ENCODE measurements at regions not wholly inside any gene's neighbourhood (a gene's known extent, or its start where the extent isn't known, plus 50 kb on each side); places are given as distances from the start of the nearest gene placed in this dataset.

DNA sequence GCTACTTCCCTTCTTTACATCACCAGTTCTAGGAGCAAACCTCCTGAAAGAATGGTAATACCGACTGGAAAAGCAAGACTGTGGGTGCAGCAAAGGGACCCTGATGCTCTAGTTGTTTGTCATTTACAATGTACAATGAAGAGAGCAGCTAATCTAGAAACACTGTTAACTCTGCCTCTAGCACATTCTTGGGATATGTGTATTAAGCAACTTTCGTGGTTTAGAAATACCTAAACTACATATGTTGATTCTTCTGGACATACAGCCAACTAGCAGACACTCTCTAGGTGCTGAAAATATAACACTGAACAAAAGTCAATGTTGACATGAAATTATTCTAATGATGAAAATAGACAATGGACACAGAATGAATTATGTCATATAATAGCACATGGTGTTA is 440.3 kb upstream of the MC4R start:
- no peak for DNase-seq

DNA sequence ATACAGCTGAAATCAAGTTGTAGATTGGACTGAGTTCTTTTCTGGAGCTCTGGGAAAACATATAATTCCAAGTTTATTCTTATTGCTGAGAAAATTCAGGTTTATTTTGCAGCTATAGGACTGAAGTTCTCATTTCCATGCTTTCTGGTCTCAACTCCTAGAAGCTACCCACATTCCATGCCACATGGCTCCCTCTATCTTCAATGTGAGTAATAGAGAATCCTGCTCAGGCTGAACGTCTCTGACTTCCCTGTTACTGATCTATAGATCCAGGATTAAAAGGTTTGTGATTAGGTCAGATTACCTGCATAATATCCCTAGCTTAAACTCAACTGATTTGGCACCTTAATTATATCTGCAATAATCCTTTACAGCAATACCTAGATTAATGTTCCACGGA is 453.8 kb upstream of the MC4R start:
- no peak for DNase-seq

DNA sequence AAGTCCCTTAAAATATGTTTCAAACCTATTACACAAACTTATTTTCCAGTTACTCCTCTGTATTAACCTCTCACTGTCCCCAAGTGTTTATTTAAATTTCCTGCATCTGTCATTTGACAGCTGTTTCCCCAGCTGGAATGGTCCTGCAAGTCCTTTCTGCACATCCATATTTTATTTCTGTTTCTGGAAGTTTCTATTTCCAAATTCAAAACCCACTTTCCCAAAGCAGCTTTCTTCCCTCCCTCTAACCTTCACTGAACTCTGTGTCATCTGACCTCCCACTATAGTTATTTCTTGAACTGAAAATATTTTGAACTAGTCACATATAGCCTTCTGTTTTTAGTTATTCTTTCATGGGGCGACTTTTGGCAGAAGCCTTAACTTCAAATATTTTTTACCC is 459.4 kb upstream of the MC4R start:
- no peak for DNase-seq

DNA sequence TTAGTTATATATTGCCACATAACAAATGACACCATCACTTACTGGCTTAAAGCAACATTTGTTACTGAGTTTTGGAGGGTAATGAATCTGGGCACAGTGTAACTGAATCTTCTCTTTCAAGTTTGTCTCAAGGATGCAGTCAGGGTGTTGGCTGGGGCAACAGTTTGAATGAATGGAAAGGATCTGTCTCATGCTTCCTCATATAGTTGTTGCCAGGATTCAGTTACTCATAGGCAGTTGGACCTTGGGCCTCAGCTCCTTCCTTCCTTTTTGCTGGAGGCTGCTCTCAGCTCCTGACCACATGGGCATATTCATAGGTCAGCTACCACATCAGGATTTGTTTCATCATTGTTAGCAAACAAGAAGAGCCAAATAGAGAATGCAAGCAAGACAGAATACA is 466.1 kb upstream of the MC4R start:
- no peak for DNase-seq

DNA sequence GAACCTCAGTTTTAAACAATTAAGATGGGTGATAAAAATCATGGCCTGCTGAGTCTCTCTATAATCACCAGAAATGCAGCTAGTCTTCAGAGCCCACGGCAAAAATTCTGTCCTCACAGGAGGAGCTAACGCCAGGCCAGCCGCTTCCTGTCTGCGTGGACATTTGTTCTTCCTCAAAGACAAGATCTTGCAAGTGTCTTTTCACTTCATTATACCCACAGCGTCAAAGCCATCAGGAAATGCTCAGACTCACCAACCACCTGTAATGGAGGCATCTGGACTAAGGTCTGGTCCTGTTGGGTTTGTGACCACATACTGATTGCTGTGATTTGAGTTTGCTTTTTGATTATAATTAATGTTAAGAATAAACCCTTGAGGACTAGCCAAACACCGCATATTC is 473.8 kb upstream of the MC4R start:
- no peak for DNase-seq

DNA sequence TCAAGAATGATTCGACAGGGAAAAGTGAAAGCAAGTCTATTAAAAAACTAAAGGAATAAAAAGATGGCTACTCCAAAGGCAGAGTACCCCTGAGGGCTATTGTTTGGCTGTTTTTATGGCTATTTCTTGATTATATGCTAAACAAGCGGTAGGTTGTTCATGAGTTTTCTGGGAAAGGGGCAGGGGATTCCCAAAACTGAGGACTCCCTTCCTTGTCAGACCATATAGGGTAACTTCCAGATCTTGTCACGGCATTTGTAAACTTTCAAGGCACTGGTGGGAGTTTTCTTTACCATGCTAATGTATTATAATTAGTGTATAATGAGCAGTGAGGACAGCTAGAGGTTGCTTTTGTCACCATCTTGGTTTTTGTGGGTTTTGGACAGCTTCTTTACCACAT is 474.9 kb upstream of the MC4R start:
- no peak for DNase-seq

DNA sequence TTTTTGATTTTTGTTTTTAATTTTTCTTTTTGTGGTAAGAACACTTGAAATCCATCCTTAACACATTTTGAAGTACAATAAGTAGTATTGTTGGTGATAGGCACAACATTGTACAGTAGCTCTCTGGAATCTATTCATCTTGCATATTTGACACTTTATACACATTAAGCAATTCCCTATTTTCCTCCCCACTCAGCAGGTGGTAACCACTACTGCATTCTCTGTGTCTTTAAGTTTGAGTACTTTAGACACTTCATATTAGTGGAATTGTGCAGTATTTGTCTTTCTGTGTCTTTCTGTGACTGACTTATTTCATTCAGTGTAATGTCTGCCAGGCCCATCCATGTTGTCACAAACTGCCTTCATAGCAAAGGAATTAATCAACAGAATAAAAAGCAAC is 471.7 kb upstream of the CDH20 start:
- no peak for DNase-seq

DNA sequence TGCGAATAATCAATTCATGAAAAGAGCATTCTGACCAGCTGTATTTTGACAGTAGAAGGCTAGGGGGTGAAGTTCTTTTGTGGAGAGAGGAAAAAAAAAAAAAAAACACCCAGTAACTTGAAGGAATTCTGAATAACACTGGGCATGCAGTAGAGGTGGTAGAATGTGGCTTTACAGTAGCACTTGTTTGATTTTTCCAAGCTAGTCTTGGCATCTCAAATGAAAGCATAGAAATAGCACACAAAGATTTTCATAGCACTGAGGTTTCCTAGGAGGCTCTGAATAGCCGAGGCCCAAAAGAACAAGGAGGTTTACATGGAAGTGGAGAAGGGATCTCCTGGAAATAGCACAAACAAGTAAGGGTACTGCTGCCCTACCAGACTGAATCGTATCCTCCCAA is 470.2 kb upstream of the CDH20 start:
- peak; percentile 29 for DNase-seq

DNA sequence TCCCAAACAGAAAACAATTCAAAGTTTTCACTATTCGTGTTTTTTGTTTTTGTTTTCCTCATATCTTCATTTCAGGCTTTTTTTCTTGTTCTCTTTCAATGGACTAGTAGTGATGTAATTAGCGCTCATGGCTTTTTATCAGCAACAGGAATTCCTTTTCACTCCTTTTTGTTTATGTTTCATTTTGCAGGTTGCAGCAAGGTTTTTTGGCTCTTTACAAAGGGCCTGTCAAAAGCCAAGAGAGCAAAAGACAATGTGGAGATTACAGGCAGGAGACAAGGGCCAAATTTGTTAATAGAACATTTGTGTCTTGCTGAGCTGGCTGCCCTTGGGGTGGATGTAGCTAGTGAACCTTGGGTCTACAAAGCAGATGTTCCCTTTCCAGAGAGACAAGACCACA is 467.4 kb upstream of the CDH20 start:
- no peak for DNase-seq

DNA sequence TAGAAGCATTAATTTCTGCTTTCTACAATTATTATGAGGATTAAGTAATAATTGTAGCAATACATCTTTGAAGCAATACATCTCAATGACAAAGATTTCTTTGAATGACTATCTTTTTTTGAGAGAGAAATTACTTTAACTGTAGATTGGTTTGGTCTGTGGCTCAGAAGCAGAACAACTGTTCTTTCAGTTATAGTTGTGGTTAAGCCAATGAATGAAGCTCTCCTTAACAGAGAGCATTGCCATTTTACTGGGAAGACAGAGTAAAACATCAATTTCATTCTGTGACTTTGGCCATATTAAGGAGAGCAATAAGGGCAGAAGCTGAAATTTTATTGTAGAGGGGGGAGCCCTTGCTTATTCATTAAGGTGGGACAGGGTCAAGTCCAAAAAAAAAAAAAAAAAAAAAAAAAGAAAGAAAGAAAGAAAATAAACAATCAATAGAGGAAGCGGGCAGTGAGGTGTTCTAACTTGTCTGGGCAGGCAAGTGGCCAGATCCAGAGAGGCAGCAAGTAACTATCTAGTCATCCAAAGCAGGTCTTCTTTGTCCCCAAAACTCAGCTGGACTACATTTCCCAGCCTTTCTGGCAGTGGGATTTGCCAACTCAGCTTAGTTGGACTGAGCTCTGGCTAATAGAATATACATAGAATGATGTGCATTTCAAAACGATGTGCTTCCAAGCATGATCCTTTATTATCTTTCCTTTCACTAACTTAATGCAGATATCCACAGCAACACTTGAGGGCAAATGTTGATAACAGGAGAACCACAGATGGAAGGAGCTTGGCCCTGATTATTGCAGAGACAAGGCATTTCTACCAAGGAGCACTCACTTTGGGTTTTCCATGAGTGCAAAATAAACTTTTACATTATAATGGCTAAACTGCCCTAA is 462.7 kb upstream of the CDH20 start:
- no peak for DNase-seq

DNA sequence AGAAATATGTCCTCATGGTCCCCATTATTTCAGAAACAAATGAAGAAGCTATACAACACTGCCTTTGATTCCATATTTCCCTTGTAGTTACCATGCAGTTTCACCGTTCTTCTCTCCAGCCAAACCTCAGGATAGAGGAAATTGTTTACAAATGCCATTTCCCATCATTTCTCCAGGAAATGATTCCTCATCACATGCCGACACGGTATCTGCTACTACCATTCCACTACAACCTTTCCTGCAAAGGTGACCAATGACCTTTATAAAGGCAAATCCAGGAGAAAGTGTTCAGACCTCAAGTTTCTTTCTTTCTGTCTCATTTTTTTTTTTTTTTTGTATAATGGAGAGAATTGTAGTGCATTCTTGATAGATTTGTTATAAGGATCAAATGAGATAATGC is 460.8 kb upstream of the CDH20 start:
- no peak for DNase-seq

DNA sequence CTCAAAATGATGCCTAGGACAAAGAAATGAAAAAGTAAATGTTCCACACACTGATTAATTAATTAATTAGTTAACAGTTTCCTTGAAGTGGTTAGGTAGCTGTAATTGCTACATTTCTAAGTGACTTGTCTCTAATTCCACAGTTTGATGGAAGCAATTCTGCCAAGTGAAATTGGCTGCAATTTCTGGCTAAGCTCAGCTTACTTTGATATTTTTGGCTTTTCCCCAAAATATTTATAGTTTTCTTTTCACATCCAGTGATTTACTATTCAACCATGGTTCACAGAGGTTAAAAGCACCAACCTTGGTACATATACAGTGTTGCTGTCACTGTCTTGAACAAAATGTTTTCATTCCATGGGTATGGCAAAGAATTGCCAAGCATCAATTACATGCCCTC is 459.5 kb upstream of the CDH20 start:
- no peak for DNase-seq

DNA sequence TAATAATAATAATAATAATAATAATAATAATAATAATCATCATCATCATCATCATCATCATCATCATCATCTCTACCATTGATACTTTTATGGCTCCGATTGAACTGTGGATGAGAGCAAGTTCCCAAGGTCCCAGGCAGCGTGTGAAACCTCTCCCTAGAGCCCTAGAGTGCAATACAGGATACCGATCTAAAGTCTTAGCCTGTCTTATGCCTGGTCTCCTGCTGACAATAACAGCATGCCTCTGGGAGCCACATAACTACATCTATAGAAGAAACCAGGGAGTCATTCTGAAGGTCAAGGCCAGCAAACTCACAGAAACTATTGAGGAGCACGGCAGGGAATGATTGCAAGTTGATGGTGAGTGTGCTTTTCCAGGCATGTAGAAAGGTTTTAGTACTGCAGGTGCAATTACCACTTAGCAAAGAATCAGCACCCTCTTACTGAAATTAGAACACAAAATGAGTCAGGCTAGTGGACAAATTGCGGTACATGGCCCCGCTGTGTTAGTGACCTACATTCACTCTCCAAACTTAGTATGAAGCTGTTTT is 457.2 kb upstream of the CDH20 start:
- no peak for DNase-seq

DNA sequence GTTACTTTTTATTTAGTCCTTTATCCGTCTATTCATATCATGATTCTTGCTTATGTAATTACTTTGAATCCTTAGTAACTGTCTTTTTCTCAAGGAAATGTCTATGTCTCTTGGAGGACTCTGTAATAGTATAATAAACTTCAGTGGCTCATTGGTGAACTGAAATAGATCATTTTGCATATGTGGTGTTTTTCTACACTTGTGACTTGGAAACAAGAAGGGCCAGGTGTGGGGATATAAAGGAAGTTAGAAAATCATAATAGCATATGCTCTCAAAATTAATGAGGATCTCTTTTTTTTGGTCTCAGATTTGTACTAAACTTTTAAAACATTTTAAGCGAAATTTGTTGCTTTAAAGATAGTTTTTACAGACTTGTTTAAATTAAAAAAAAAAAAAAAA is 453.0 kb upstream of the CDH20 start:
- DNase-seq = no peak

DNA sequence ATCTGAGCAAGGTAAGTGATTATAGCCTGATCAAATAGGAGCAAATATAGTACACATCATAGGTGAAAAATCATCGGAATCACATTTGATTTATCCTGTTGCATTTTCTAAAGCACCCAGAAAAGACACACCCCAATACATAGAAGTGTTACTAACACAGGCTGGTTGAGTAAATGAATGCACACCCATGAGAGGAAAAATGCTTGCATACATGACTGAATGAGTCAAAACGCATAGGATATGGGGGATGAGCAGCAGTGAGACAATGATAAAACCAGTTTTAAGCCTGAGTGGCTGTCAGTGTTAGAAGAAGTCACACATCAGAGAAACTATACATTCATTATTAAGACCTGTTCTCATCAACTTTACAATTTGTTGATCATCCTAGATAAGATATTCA is 449.6 kb upstream of the CDH20 start:
- DNase-seq = no peak

DNA sequence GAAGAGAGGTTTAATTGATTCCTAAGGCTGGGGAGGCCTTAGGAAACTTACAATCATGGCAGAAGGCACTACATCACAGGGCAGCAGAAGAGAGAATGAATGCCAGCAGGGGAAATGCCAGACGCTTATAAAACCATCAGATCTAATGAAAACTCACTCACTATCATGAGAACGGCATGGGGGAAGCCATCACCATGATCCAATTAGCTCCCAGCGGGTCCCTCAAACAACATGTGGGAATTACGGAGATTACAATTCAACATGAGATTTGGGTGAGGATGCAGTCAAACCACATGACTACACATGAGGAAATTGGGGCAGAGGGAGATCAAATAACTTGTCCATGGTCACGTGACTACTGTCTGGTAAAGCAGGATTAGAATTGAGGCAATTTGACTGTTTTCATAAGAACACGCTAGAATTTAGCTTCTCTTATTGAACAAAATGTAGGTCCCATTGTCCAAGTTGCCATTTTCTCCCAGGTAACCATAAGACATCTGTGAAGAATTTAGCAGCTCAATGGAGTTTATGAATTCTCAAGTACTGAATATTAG is 445.1 kb upstream of the CDH20 start:
- DNase-seq = no peak

DNA sequence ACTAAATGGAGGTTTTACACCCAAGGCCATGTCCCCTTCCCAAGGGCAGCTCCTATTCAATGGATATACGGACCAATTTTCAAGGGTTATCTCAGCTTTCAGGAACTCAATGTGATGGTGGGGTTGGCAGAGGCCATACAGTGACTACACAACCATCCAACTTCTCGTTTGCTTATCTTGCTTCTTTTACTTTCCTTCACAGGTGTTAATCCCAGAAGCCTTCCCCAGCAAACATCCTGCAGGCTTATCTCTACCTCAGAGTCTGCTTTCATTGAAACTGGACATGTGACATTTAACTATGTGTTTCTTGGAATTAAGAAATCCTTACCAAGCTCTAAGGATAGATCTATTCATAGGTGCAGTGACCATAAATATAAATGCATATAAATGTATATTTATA is 443.8 kb upstream of the CDH20 start:
- no peak for DNase-seq

DNA sequence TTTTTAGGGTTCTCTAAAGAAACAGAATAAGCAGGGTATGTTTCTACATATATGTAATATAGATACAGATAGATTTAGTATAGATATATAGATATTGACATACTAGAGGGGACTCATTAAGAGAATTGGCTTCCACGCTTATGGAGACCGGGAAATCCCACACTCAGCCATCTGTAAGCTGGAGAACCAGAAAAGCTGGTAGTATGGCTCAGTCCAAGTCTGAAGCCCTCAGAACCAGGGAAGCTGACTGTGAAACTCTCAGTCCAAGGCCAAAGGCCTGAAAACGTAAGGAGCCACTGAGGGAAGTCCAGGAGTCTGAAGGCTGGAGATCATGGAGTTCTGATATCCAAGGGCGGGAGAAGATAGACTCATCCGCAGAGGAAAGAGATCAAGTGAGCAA is 441.3 kb upstream of the CDH20 start:
- no peak for DNase-seq

DNA sequence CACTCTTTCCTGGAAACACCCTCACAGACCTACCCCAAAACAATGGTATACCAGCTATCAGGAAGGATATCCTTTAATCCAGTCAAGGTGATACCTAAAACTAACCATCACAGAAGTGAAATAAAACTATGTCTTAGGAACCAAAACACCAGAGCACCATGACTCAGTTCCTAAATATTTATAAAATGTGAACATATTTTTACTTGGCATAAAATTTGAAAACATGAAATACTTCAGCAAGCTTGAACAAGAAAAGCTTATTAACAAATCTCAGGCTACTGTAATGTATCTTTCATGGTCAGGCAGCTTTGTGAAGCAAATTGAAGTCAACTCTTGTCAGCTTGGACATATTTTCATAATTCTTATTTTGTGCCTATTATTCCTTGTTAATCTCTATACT is 440.8 kb upstream of the CDH20 start:
- DNase-seq = no peak

DNA sequence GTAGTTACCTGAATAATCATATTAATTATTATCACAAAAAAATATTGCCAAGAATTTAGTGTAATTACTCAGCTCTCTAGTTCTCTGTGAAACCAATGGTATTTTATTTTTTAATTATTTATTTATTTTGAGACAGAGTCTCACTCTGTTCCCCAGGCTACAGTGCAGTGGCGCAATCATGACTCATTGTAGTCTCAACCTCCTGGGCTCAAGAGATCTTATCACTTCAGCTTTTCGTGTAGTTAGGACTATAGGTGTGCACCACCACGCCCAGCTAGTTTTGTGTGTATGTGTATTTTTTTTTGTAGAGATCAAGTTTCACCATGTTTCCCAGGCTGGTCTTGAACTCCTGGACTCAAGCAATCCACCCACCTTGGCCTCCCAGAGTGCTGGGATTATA is 440.4 kb upstream of the CDH20 start:
- no peak for DNase-seq

DNA sequence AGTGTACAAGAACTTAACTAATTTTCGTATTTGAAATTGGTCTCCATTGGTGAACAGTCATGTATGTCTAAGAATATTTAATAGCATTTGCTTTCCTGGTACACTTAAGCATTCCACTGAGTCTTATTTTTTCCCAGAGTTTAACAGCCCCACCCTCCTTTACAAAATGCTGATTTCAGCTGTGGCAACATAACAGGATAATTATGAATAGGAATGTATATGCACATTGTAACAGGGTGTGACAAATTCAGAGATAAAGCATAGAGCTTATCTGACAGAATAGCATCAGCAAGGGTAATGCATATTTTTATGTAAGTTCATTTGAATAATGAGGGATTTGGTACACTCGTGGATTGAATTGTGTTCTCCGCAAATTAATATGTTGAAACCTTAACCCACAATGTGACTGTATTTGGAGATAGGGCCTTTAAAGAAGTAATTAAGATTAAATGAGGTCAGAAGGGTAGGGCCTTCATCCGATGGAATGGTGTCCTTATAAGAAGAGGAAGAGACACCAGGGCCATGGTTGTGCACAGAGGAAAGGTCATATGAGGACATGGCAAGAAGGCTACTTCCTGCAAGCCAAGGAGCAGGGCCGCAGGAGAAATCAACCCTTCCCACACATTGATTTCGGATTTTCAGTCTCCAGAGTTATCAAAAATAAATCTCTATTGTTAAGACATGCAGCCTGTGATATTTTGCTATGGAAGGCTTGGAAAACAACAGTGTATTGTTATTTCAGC is 439.7 kb upstream of the CDH20 start:
- DNase-seq = no peak

DNA sequence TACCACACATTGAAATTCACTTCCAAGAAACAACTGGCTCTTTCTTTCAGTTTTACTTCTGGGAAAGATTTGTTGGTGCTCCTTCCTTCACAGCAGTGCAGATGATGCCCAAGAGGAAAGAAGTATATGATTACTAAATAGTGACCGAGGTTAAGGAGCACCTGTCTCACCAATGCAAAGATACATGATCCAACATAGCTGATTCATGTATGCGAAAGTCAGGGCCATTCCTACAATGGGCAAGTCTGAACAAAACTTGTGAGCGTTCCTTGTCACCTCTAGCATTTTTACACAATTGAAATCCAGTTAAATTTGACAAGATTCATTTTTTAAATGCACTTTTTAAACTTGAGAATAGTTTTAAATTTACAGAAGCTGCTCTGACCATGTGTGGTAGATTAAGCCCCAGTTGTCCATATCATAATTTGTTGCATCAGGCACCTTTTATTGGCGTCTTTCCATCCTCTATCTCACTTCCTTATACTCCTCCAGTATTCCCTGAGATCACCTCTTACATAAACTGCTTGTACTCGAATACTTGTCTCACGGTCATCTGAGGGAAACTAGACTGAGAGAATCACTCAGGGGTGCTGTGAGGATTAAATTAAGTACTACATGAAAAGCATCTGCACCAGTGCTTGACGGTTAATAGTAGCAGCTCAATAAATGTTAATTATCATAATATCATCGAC is 438.8 kb upstream of the CDH20 start:
- DNase-seq = no peak

DNA sequence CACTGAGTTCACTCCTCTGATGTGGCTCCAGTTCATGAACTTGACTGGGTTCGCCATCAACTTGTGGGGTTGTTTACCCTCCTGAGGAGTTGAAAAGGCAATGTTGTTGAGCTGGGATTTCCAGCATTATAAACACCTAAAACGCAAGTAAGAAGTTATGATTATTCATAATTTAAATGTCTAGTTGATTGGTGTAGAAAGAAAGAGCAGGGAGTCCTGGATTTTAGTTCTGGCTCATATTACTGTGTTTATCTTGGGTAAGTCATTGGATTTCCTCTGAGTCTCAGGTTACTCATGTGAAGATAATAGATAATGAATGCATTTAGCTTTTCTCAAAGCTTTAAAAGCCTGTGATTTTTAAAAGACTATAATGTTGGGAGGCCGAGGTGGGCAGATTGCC is 438.0 kb upstream of the CDH20 start:
- DNase-seq = no peak
